Lung (tissue), 11 donors: ENCODE measurements at regions not wholly inside any gene's neighbourhood (a gene's known extent, or its start where the extent isn't known, plus 50 kb on each side); places are given as distances from the start of the nearest gene placed in this dataset.

ENCODE experiments used
- ATAC-seq: fragments of 200-7000 bp; cut with Tn5 transposase; one replicate; pipeline ENCODE4 v1.9.1; 2020; ENCODE audit warnings: moderate number of reproducible peaks; ENCODE audit not compliant: insufficient read depth, low FRiP score
- DNase-seq, 3 donors: peaks; one replicate each; pipeline ENCODE4 v3.0.0-alpha.2; 2013 to 2017
- H3K27ac ChIP-seq, 2 donors: one replicate each; pipeline ENCODE4 v1.5.1; 2013; ENCODE audit warnings: mild to moderate bottlenecking in 2 of 2, moderate library complexity in 2 of 2, control low read depth in 1 of 2, inconsistent platforms in 1 of 2, low read depth in 1 of 2, low read length in 1 of 2
- H3K27me3 ChIP-seq, 3 donors: one replicate each; pipeline ENCODE4 v1.5.1; 2013; ENCODE audit warnings: low read length in 2 of 3; ENCODE audit not compliant: control insufficient read depth in 3 of 3, insufficient read depth in 3 of 3
- H3K36me3 ChIP-seq, 4 donors: one replicate each; pipeline ENCODE4 v1.5.1; 2013; ENCODE audit warnings: low read length in 4 of 4, mild to moderate bottlenecking in 1 of 4, moderate library complexity in 1 of 4; ENCODE audit not compliant: control insufficient read depth in 4 of 4, insufficient read depth in 4 of 4
- H3K4me1 ChIP-seq, 5 donors: one replicate each; pipeline ENCODE4 v1.5.1; 2013; ENCODE audit warnings: low read length in 5 of 5, mild to moderate bottlenecking in 2 of 5, moderate library complexity in 1 of 5; ENCODE audit not compliant: control insufficient read depth in 5 of 5, insufficient read depth in 5 of 5
- H3K4me3 ChIP-seq: one replicate; pipeline ENCODE4 v1.5.1; 2013; ENCODE audit warnings: mild to moderate bottlenecking, control low read depth, moderate library complexity
- H3K9ac ChIP-seq, 2 donors: one replicate each; pipeline ENCODE4 v1.5.1; 2013; ENCODE audit warnings: low read length in 2 of 2, control low read depth in 1 of 2; ENCODE audit not compliant: insufficient read depth in 1 of 2
- H3K9me3 ChIP-seq, 4 donors: one replicate each; pipeline ENCODE4 v1.5.1; 2013; ENCODE audit warnings: low read length in 3 of 4, mild to moderate bottlenecking in 1 of 4, moderate library complexity in 1 of 4; ENCODE audit not compliant: control insufficient read depth in 4 of 4, insufficient read depth in 3 of 4
- WGBS, 2 donors: extraction: QIAGEN DNeasy Blood & Tissue Kit; methylation state at CpG; one replicate each; pipeline ENCODE4 v1.1.7; 2013; 5-methylcytosine and 5-hydroxymethylcytosine counted together
- TF ChIP-seq, protein P1 (sequence below): IDR thresholded peaks from 2 replicates; pipeline ENCODE4 v1.5.1; 2012; ENCODE audit warnings: mild to moderate bottlenecking; ENCODE audit errors: control extremely low read depth, extremely low read depth
- donor health status: control.
- donor health status: control.
- donor health status: Bipolar disorder and iron deficiency.
- donor health status: healthy.
- donor health status: DM: yes; HTN: yes; CAD: no.

DNA sequence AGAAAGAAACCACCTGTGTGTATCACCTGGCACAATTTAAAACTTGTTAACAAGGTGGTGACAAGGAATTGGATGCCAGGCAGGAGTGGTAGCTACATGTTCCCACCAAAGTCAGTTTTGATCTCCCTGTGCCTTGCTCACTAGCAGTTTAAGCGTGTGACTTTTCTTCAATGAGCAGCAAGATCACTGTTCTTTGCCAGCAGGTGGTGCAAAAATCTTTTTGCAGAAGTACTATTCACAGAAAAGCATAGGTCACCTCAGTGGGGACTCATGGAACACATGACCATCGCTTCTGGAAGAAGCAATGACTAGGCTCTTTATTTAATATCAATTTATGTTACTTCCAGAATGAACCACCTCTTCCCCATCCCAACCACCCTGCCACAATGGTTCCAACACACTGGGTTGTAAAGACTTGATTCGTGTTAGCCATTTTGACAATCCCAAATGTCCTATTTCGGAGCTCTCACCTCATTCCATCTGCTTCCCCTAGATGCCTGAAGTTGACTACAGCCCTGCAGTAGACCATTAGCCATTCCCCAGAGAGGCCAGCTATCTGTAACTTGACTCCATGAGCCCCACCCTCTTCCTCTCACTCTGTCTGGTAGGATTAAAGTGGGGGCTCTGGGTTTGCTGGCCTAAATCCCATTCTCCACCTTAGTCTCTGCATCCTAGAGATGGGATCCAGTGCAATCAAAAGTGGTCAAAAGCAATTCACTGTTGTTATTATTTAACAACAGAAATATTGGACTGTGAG lies 59.1 kb upstream of the TNFRSF19 start:
- DNase-seq (peak in 2 of 3 donors; percentile 59 to 69), ATAC-seq (no peak)
- Histone ChIP-seq H3K4me1 (peaks cover 0 to 15% (median 1%) of the 10 kb centered on the region in 5 donors), H3K27me3 (no peaks in the 10 kb centered on the region), H3K4me3 (no peak overlapping the region), H3K9me3 (no peaks in the 10 kb centered on the region), H3K9ac (no peak overlapping the region), H3K27ac (no peak overlapping the region), H3K36me3 (no peaks in the 10 kb centered on the region)
- 68 to 78% methylated on average over 4 of the region's 4 CpGs for WGBS, 2 donors
- TF ChIP-seq, protein P1, sequence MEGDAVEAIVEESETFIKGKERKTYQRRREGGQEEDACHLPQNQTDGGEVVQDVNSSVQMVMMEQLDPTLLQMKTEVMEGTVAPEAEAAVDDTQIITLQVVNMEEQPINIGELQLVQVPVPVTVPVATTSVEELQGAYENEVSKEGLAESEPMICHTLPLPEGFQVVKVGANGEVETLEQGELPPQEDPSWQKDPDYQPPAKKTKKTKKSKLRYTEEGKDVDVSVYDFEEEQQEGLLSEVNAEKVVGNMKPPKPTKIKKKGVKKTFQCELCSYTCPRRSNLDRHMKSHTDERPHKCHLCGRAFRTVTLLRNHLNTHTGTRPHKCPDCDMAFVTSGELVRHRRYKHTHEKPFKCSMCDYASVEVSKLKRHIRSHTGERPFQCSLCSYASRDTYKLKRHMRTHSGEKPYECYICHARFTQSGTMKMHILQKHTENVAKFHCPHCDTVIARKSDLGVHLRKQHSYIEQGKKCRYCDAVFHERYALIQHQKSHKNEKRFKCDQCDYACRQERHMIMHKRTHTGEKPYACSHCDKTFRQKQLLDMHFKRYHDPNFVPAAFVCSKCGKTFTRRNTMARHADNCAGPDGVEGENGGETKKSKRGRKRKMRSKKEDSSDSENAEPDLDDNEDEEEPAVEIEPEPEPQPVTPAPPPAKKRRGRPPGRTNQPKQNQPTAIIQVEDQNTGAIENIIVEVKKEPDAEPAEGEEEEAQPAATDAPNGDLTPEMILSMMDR: no peak

GRCh38 chr13:23512762-23513395 lies 57.3 kb upstream of the TNFRSF19 start:
- Histone ChIP-seq H3K27ac (no peak overlapping the region), H3K9me3 (no peaks in the 10 kb centered on the region), H3K27me3 (no peaks in the 10 kb centered on the region), H3K4me3 (no peak overlapping the region), H3K36me3 (no peaks in the 10 kb centered on the region), H3K9ac (no peak overlapping the region), H3K4me1 (peaks cover 0 to 15% (median 2%) of the 10 kb centered on the region in 5 donors)
- TF ChIP-seq, protein P1: no peak
- 93% methylated on average over 6 of the region's 6 CpGs for WGBS, 2 donors
- ATAC-seq (no peak), DNase-seq (no peak)

GRCh38 chr13:23513455-23513854 lies 56.8 kb upstream of the TNFRSF19 start:
- no peak for ATAC-seq
- Histone ChIP-seq H3K4me1 (peaks cover 0 to 15% (median 2%) of the 10 kb centered on the region in 5 donors), H3K27me3 (no peaks in the 10 kb centered on the region), H3K27ac (peak overlapping the region in 1 of 2 donors; percentile 1), H3K9me3 (no peaks in the 10 kb centered on the region), H3K36me3 (no peaks in the 10 kb centered on the region), H3K4me3 (no peak overlapping the region), H3K9ac (no peak overlapping the region)
- WGBS, 2 donors: 78 to 90% methylated on average over 3 of the region's 3 CpGs
- TF ChIP-seq, protein P1: no peak
- no peak for DNase-seq
